Activated CD8-positive, alpha-beta T cell treated with anti-CD3 and anti-CD28 coated beads for 36 hours (primary cell): ENCODE measurements at regions not wholly inside any gene's neighbourhood (a gene's known extent, or its start where the extent isn't known, plus 50 kb on each side); places are given as distances from the start of the nearest gene placed in this dataset.

ENCODE experiments used
- ATAC-seq: fragments of 200-7000 bp; cut with Tn5 transposase; one replicate; pipeline ENCODE4 v1.10.0; 2021; ENCODE audit warnings: mild to moderate bottlenecking, moderate library complexity
- CTCF ChIA-PET: fragments of 350-600 bp; sonication (Branson Sonifier 250); formaldehyde crosslinking; loops from one replicate; lab custom pipeline; 2021; ENCODE audit warnings: antibody characterized with exemption; lab: Charles Lee
- POLR2A ChIA-PET: fragments of 350-600 bp; sonication (Branson Sonifier 250); formaldehyde crosslinking; loops from one replicate; lab custom pipeline; 2021; ENCODE audit warnings: antibody characterized with exemption; lab: Charles Lee
- DNase-seq: peaks from one replicate; pipeline ENCODE4 v3.0.0-alpha.2; 2020
- H3K27ac Mint-ChIP-seq: one replicate; pipeline ENCODE4 v1.8.0; 2021; ENCODE audit warnings: mild to moderate bottlenecking, mixed read lengths
- H3K27me3 Mint-ChIP-seq: one replicate; pipeline ENCODE4 v1.8.0; 2021; ENCODE audit warnings: mixed read lengths
- H3K36me3 Mint-ChIP-seq: one replicate; pipeline ENCODE4 v1.8.0; 2021; ENCODE audit warnings: low read depth, mixed read lengths
- H3K4me1 Mint-ChIP-seq: one replicate; pipeline ENCODE4 v1.8.0; 2021; ENCODE audit warnings: low read depth, mixed read lengths
- H3K4me3 Mint-ChIP-seq: one replicate; pipeline ENCODE4 v1.8.0; 2021; ENCODE audit warnings: mild to moderate bottlenecking, moderate library complexity, mixed read lengths
- H3K9me3 Mint-ChIP-seq: one replicate; pipeline ENCODE4 v1.8.0; 2021; ENCODE audit warnings: mixed read lengths
- intact Hi-C: fragments of 100-400 bp; cut with micrococcal nuclease; formaldehyde crosslinking; loops from one replicate; pipeline ENCODE4 v1.10.0; 2022
- TF ChIP-seq, protein P1 (sequence below): fragments of 200-600 bp; IDR thresholded peaks from one replicate; pipeline ENCODE4 v1.8.0; 2022; ENCODE audit warnings: antibody characterized with exemption, mild to moderate bottlenecking

GRCh38 chr11:21839796-21840195 lies 353.1 kb upstream of the ANO5 start:
- no peak for ATAC-seq
- no peaks in the 10 kb centered on the region for H3K9me3 Mint-ChIP-seq
- intact Hi-C loops, result no loop called here
- no peaks in the 10 kb centered on the region for H3K27me3 Mint-ChIP-seq
- no peaks in the 10 kb centered on the region for H3K4me1 Mint-ChIP-seq
- TF ChIP-seq, protein P1, sequence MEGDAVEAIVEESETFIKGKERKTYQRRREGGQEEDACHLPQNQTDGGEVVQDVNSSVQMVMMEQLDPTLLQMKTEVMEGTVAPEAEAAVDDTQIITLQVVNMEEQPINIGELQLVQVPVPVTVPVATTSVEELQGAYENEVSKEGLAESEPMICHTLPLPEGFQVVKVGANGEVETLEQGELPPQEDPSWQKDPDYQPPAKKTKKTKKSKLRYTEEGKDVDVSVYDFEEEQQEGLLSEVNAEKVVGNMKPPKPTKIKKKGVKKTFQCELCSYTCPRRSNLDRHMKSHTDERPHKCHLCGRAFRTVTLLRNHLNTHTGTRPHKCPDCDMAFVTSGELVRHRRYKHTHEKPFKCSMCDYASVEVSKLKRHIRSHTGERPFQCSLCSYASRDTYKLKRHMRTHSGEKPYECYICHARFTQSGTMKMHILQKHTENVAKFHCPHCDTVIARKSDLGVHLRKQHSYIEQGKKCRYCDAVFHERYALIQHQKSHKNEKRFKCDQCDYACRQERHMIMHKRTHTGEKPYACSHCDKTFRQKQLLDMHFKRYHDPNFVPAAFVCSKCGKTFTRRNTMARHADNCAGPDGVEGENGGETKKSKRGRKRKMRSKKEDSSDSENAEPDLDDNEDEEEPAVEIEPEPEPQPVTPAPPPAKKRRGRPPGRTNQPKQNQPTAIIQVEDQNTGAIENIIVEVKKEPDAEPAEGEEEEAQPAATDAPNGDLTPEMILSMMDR, result no peak
- no peak overlapping the region for H3K27ac Mint-ChIP-seq
- no peaks in the 10 kb centered on the region for H3K36me3 Mint-ChIP-seq
- ChIA-PET POLR2A (no interaction called here), CTCF (no interaction called here)
- DNase-seq, result no peak
- H3K4me3 Mint-ChIP-seq, result no peak overlapping the region

DNA sequence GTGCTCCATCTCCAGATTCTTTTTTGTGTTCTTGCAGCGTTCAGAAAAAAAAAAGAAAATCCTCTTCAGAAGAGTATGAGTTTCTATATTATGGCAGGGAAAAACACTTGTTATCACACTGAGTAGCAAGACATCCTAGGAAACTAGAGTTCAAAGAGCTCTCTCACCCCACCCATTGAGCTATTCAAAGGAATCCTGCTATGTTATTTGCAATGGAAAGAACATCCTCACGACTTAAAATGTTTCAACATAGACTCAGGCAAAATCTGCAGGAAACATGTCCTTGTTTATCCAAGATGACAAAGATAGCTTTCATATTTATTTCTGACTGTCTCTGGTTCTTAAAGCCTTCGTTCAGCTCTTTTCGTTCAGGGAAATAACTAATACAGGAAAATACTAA lies 331.6 kb upstream of the ANO5 start:
- Mint-ChIP-seq H3K9me3 (no peaks in the 10 kb centered on the region), H3K4me3 (no peak overlapping the region), H3K4me1 (no peaks in the 10 kb centered on the region), H3K36me3 (no peaks in the 10 kb centered on the region), H3K27ac (no peak overlapping the region), H3K27me3 (no peaks in the 10 kb centered on the region)
- ATAC-seq, result no peak
- TF ChIP-seq, protein P1, result no peak
- intact Hi-C loops, result no loop called here
- ChIA-PET CTCF (no interaction called here), POLR2A (no interaction called here)
- DNase-seq, result no peak

DNA sequence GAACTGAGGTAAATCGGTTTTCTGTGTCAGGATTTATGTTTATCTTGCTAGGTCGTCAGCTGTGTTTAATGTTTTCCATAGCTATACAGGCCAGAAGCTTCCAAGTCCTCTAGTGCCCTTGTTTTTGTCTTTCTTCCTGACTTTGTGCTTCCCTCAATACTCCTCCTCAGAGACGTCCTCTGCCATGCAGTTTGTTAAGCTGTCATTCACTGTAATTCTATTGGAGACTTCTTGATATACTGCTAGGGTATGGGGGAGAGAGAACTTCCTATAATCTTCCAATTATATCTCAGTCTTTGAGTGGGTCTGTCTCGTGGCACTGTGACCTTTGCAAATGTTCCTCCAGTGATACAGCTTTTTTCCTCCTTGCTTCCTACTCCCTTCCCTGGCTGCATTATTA lies 327.3 kb upstream of the ANO5 start:
- ATAC-seq (no peak), DNase-seq (no peak)
- ChIA-PET CTCF (no interaction called here), POLR2A (no interaction called here)
- no peaks in the 10 kb centered on the region for H3K9me3 Mint-ChIP-seq
- H3K27me3 Mint-ChIP-seq, result no peaks in the 10 kb centered on the region
- intact Hi-C loops, result no loop called here
- H3K27ac Mint-ChIP-seq, result no peak overlapping the region
- H3K36me3 Mint-ChIP-seq, result no peaks in the 10 kb centered on the region
- no peaks in the 10 kb centered on the region for H3K4me1 Mint-ChIP-seq
- TF ChIP-seq, protein P1, result no peak
- no peak overlapping the region for H3K4me3 Mint-ChIP-seq

DNA sequence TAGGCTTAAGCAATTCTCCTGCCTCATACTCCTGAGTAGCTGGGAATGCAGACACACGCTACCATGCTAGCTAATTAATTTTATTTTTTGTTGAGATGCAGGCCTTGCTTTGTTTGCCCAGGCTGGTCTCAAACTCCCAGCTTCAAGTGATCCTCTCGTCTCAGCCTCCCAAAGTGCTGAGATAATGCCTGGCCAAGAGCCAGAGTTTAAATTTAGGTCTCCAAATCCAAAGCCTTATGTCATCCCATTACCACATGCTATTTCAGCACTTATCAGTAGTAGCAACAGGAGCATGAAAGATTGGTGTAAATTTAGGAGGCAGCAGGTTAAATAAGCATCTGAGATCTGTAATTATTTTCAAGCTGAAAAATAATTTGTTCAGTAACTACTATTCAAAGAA lies 326.1 kb upstream of the ANO5 start:
- intact Hi-C loops, result no loop called here
- ATAC-seq, result no peak
- Mint-ChIP-seq H3K27ac (no peak overlapping the region), H3K4me3 (no peak overlapping the region), H3K36me3 (no peaks in the 10 kb centered on the region), H3K9me3 (no peaks in the 10 kb centered on the region), H3K4me1 (no peaks in the 10 kb centered on the region), H3K27me3 (no peaks in the 10 kb centered on the region)
- TF ChIP-seq, protein P1, result no peak
- no peak for DNase-seq
- POLR2A ChIA-PET, result no interaction called here
- CTCF ChIA-PET, result no interaction called here

DNA sequence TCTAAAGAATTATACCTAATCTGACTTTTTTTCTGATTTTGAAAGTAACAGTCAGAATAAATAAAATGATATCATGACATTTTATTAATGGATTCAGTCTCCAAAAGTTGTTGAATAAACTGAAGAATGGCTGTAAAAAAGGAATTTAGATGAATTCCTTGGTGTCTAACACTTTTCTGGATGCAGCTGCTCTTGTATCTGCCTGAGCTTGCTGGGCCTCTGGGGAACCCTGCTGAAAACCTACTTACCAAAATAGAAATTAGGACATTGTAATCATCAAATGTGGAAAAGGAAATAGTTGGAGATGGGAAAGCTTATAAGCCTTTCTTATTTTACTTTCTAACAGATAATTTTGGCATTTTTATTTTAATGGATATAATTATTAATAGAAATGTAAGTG lies 315.7 kb upstream of the ANO5 start:
- H3K4me1 Mint-ChIP-seq, result no peaks in the 10 kb centered on the region
- peaks cover 3% of the 10 kb centered on the region for H3K9me3 Mint-ChIP-seq
- no peaks in the 10 kb centered on the region for H3K27me3 Mint-ChIP-seq
- no peaks in the 10 kb centered on the region for H3K36me3 Mint-ChIP-seq
- H3K27ac Mint-ChIP-seq, result no peak overlapping the region
- intact Hi-C loops, result no loop called here
- ATAC-seq (no peak), DNase-seq (no peak)
- CTCF ChIA-PET, result no interaction called here
- H3K4me3 Mint-ChIP-seq, result no peak overlapping the region
- TF ChIP-seq, protein P1, result no peak
- POLR2A ChIA-PET, result no interaction called here
